Small intestine (tissue), 7 donors: ENCODE measurements at regions not wholly inside any gene's neighbourhood (a gene's known extent, or its start where the extent isn't known, plus 50 kb on each side); places are given as distances from the start of the nearest gene placed in this dataset.
"Not testable (repeated sequence)": the region's sequence is repeated elsewhere in the genome, so short reads cannot be mapped to it uniquely, and the experiment has no call there.

Experiments
- DNase-seq, 2 donors: peaks; one replicate each; pipeline versions ENCODE4 v3.0.0 to v3.0.0-alpha.2; 2013
- FAIRE-seq: peaks from 2 replicates; lab custom pipeline; 2012; peaks lifted over from hg19 to GRCh38; lab: Jason Lieb, UNC
- H3K27ac ChIP-seq, 3 donors: one replicate each; pipeline ENCODE4 v1.5.1; 2013; ENCODE audit warnings: low read length in 2 of 3, mild to moderate bottlenecking in 2 of 3, control low read depth in 1 of 3, inconsistent platforms in 1 of 3, low read depth in 1 of 3, moderate library complexity in 1 of 3
- H3K27me3 ChIP-seq, 3 donors: one replicate each; pipeline ENCODE4 v1.6.1; 2013; ENCODE audit warnings: low read length in 3 of 3, inconsistent platforms in 1 of 3; ENCODE audit not compliant: control insufficient read depth in 3 of 3, insufficient read depth in 3 of 3
- H3K36me3 ChIP-seq, 3 donors: one replicate each; pipeline ENCODE4 v1.6.1; 2013; ENCODE audit warnings: low read length in 3 of 3, inconsistent platforms in 1 of 3, low read depth in 1 of 3, mild to moderate bottlenecking in 1 of 3, moderate library complexity in 1 of 3; ENCODE audit not compliant: control insufficient read depth in 3 of 3, insufficient read depth in 2 of 3
- H3K4me1 ChIP-seq, 3 donors: one replicate each; pipeline ENCODE4 v1.6.1; 2013; ENCODE audit warnings: low read length in 2 of 3, inconsistent platforms in 1 of 3, low read depth in 1 of 3, mild to moderate bottlenecking in 1 of 3, moderate library complexity in 1 of 3; ENCODE audit not compliant: control insufficient read depth in 3 of 3, insufficient read depth in 2 of 3
- H3K4me3 ChIP-seq, 3 donors: one replicate each; pipeline ENCODE4 v1.5.1; 2013; ENCODE audit warnings: low read length in 3 of 3, control low read depth in 1 of 3, inconsistent platforms in 1 of 3, low read depth in 1 of 3, mild to moderate bottlenecking in 1 of 3, moderate library complexity in 1 of 3
- H3K9me3 ChIP-seq, 2 donors: one replicate each; pipeline ENCODE4 v1.6.1; 2013; ENCODE audit warnings: low read depth in 1 of 2, low read length in 1 of 2; ENCODE audit not compliant: control insufficient read depth in 2 of 2, insufficient read depth in 1 of 2
- WGBS, 3 donors: extraction: QIAGEN DNeasy Blood & Tissue Kit; methylation state at CpG; one replicate each; pipeline ENCODE4 v1.1.7; 2013; 5-methylcytosine and 5-hydroxymethylcytosine counted together
- donor health status: healthy with polysubstance abuse.
- donor health status: control.
- donor health status: control.
- donor health status: Bipolar disorder and iron deficiency.
- donor health status: healthy.

DNA sequence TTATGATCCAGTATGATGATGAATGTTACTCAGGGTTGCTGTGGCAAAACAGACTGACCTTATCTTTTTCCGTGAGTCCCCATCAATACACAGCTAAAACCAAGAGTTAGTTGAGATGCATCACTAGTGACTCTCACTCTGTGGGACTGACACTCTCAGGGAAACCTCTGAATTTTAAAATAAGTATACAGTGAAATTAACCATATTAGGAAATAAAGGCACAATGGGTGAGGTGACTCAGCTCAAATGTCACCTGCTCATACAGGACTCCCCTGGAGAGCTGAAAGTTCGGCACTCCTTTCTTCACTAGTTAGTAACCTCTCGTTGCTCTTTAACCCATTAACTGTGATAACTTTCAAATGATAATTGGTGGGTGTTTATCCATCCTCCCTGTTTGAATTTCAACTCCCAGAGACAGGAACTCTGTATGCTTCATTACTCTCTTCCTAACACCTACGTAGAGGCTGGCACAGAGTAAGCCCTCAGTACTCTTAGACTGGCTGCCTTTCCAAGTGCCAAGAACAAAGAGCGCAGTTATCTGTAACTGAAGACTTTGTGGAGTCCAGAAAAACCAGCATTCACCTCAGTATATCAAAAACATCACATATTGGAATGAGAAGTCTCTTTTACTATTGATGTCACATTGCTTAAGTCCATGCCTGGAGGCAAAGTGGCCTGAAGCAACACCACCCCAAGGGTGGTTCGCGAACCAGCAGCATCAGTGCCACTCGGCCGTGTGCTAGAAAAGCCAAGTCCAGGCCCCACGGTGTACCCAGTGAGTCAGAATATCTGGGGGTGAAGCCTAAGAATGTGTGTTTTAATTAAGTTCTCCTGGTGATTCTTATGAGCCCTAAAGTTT, 91.1 kb downstream of the NIBAN1 start:
- Histone ChIP-seq H3K9me3 (no peaks in the 10 kb centered on the region), H3K27me3 (no peaks in the 10 kb centered on the region), H3K4me3 (no peak overlapping the region), H3K36me3 (no peaks in the 10 kb centered on the region), H3K4me1 (no peaks in the 10 kb centered on the region), H3K27ac (peak overlapping the region in 1 of 3 donors; percentile 26)
- WGBS, 3 donors, result 71 to 73% (median 72%) methylated on average over 10 of the region's 10 CpGs
- FAIRE-seq, result no peak
- no peak for DNase-seq

DNA sequence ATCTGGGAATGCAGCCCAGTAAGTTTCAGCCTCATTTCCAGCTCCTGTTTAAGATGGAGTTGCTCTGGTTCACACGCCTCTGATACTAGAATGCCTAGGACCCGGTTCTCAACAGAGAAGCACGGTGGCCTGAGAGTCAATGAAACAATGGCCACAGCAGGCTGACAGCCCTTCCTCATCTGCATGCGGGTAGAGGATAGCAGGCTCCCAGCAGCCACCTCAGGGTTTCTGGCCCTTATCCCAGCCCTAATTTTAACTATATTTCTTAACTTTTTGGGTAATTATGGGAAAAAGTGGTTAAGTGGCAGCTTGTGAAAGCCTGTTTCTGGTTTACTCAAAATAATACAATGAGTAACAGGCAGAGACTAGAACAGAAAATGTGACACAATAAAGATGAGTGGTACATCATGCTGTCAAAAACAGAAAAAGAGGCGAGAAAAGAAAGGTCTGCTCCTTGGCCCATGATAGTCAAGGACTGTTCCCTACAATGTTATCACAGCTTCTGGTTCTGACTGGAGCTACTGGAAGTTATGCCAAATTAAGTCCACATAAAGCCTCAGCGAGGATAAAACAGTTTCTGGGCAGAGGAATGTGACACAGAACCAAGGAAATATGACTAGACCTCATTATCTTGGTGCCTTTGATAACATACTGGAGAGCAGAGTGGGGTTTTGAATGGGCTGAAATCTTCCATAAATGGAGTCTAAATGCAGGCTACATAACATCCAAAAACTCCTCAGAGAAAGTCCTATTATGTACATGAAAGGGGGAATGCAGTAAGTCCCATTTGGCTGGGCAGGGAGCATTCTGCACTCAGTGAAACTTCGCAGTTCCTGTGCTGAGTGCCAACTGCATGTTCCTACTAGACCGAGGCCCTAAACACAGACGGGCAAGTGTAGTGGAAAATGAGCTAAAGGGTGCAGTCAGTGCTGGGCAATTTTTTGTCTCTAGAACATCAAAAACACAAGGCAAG, 92.1 kb downstream of the NIBAN1 start:
- Histone ChIP-seq H3K36me3 (no peaks in the 10 kb centered on the region), H3K4me3 (no peak overlapping the region), H3K27ac (peak overlapping the region in 1 of 3 donors; percentile 55), H3K9me3 (no peaks in the 10 kb centered on the region), H3K4me1 (no peaks in the 10 kb centered on the region), H3K27me3 (no peaks in the 10 kb centered on the region)
- DNase-seq, result no peak
- no peak for FAIRE-seq
- 73 to 83% (median 76%) methylated on average over 9 of the region's 9 CpGs for WGBS, 3 donors

DNA sequence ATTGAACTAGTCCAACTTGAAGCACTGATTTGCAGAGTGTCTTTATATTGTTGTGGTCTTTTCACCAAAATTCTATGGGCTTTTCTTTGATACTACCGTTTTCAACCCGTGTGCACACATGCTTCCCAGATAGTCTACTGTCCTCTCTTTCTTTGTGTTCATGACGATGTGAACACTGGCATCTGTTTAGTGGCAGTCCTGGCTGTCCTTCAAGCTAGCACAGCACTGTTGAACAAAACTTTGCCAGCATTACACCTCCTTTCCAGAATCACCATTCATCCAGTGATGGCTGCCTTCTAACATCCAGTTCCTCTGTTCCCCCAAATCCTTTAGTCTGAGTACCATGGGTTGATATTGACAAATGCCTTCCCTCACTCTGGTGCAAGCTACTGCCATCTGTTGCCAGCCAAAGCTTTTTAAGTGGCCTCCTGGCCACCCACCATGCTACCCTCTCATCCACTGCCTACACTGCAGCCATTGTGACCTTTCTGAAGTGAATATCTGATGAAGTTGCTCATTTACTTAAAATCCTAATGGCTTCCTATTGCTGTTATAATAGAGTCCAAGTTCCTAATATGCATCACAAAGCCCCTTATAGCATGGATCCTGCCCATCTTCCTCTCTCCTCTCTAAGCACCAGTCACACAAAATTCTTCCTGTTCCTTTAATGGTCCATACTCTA, 94.3 kb downstream of the NIBAN1 start:
- H3K9me3 ChIP-seq, result no peaks in the 10 kb centered on the region
- H3K27ac ChIP-seq, result no peak overlapping the region
- DNase-seq (no peak), FAIRE-seq (no peak)
- 88 to 97% (median 94%) methylated on average over 3 of the region's 3 CpGs for WGBS, 3 donors
- no peaks in the 10 kb centered on the region for H3K4me1 ChIP-seq
- no peaks in the 10 kb centered on the region for H3K36me3 ChIP-seq
- H3K4me3 ChIP-seq, result no peak overlapping the region
- no peaks in the 10 kb centered on the region for H3K27me3 ChIP-seq

DNA sequence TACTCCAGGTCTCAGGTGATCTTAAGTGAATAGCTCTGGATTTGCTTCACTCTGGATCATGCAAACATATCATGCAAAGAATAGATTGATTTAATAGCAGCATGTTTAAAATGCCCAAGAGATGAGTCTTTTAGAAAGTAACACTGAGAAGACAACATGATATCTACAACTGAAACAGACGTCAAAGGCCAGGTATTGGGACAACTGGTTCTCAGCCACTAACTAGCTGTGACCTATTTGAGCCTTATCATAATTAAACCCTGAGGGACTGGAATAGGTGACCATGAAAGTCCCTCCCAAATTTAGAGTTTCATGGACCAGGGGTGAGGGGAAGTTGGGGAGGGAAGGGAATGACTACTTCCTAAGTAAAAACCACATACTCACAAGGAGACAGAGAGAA, 95.7 kb downstream of the NIBAN1 start:
- H3K4me3 ChIP-seq, result no peak overlapping the region
- no peaks in the 10 kb centered on the region for H3K9me3 ChIP-seq
- 78 to 90% (median 84%) methylated on average over 1 of the region's 1 CpG for WGBS, 3 donors
- DNase-seq (no peak), FAIRE-seq (no peak)
- H3K36me3 ChIP-seq, result no peaks in the 10 kb centered on the region
- H3K4me1 ChIP-seq, result no peaks in the 10 kb centered on the region
- no peaks in the 10 kb centered on the region for H3K27me3 ChIP-seq
- H3K27ac ChIP-seq, result no peak overlapping the region

DNA sequence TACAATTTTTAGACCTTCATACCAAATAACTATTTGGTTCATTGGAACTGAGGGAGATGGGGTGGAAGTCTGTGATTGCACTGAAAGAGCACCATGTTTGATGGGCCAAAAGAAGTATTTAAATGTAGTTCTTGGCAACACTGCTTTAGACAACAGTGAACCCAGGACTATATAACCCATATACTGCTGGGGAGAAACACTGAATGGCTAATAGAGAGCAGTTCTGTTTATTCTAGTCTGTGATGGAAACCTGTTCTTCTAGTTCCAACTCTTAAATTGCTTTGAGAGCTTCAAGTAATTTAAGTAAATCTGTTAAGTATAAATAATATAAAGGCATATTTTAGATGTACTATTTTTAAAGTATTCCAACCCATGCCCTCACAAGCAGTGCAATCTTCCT, 96.3 kb downstream of the NIBAN1 start:
- Histone ChIP-seq H3K4me1 (no peaks in the 10 kb centered on the region), H3K27me3 (no peaks in the 10 kb centered on the region), H3K9me3 (no peaks in the 10 kb centered on the region), H3K36me3 (no peaks in the 10 kb centered on the region), H3K4me3 (no peak overlapping the region), H3K27ac (no peak overlapping the region)
- DNase-seq, result peak in 1 of 2 donors; percentile 20
- no peak for FAIRE-seq

DNA sequence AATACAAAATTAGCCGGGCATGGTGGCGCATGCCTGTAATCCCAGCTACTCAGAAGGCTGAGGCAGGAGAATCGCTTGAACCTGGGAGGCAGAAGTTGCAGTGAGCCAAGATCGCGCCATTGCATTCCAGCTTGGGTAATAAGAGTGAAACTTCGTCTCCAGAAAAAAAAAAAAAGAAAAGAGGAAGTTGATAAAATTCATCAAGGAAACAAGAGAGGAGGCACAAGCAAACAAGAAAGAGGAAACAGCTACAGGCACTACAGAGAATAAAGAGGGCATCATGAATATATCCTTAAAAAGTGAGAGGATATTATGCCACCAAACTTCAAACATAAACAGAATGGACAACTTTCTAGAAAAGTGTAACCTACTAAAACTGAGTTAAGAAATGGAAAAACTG, 98.3 kb downstream of the NIBAN1 start:
- not testable (repeated sequence) for H3K36me3 ChIP-seq, DNase-seq, FAIRE-seq, H3K27ac ChIP-seq, H3K9me3 ChIP-seq, H3K4me3 ChIP-seq, H3K4me1 ChIP-seq, H3K27me3 ChIP-seq
- WGBS, 3 donors, result 82 to 93% (median 85%) methylated on average over 6 of the region's 6 CpGs

DNA sequence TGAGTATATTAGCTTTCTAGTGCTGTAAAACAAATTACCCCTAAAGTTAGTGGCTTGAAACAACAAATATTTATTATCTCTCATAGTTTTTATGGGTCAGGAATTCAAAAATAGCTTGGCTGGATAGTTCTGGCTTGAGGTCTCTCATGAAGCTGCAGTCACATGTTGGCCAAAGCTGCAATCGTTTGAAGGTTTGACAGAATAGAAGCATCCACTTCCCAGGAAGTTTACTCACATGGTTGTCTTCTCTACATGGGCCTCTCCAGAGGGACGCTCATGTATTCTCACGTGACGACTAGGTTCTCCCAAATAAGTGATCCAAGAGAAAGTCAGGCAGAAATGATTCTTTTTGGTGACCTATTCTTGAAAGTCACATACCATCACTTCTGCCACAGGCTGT, 99.1 kb downstream of the NIBAN1 start:
- no peak for FAIRE-seq
- Histone ChIP-seq H3K36me3 (no peaks in the 10 kb centered on the region), H3K27me3 (no peaks in the 10 kb centered on the region), H3K4me1 (no peaks in the 10 kb centered on the region), H3K27ac (no peak overlapping the region), H3K9me3 (no peaks in the 10 kb centered on the region), H3K4me3 (no peak overlapping the region)
- 74 to 93% (median 91%) methylated on average over 4 of the region's 4 CpGs for WGBS, 3 donors
- DNase-seq, result no peak

DNA sequence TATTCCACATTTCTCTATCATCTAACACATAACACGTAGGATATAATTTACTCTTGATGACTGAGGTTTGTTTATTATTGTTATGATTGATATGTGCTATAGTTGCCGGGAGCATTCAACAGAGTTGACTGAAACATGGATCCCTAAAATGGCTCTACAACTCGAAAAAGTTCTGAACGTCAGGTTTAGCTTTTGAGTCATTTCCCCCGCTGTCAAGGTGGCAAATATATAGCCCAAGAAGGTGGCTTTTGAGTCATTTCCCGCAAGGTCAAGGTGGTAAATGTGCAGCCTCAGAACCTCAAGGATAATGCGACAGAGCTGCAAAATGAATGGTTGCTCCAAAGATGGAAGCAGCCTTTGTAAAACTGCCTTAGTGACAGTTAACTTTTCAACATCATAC, 104.0 kb downstream of the NIBAN1 start:
- 62 to 89% (median 66%) methylated on average over 7 of the region's 7 CpGs for WGBS, 3 donors

More for the DNA sequence above, 104.0 kb downstream of the NIBAN1 start:
- no peak for DNase-seq
- H3K27me3 ChIP-seq, result no peaks in the 10 kb centered on the region
- H3K4me3 ChIP-seq, result no peak overlapping the region
- FAIRE-seq, result no peak
- H3K9me3 ChIP-seq, result no peaks in the 10 kb centered on the region
- no peaks in the 10 kb centered on the region for H3K36me3 ChIP-seq
- no peak overlapping the region for H3K27ac ChIP-seq
- no peaks in the 10 kb centered on the region for H3K4me1 ChIP-seq
